Astrocyte of the spinal cord (primary cell): ENCODE measurements at regions not wholly inside any gene's neighbourhood (a gene's known extent, or its start where the extent isn't known, plus 50 kb on each side); places are given as distances from the start of the nearest gene placed in this dataset.
"Not testable (repeated sequence)": the region's sequence is repeated elsewhere in the genome, so short reads cannot be mapped to it uniquely, and the experiment has no call there.

Experiments
- DNase-seq: peaks from one replicate; pipeline ENCODE4 v3.0.0; 2011; ENCODE audit warnings: low read depth, low spot score
- H3K4me3 ChIP-seq: 2 replicates; pipeline ENCODE4 v1.5.1; 2011; ENCODE audit warnings: low read depth, mild to moderate bottlenecking, low read length, moderate library complexity
- CTCF ChIP-seq: IDR thresholded peaks from 2 replicates; pipeline ENCODE4 v1.5.1; 2012; ENCODE audit warnings: low read depth, mild to moderate bottlenecking, low read length, inconsistent platforms
- in situ Hi-C: cut with HindIII; loops from 2 replicates; pipeline ENCODE4 v1.10.0; 2017; ENCODE audit warnings: low sequenced_read_pairs

DNA sequence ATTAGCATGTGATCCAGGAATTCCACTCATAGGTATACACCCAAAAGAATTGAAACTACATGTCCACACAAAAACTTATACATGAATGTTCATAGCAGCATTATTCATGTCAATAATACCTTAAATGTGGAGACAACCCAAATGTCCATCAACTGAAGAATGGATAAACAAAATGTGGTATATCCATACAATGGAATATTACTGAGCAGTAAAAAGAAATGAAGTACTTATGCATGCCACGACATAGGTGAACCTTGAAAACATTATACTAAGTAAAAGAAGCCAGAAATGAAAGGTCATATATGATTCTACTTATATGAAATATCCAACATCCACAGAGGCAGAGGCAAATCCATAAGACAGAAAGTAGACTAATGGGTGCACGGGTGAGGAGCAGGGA is 159.9 kb downstream of the UNC5CL start:
- in situ Hi-C loops: no loop called here
- DNase-seq: no peak
- no peak overlapping the region for H3K4me3 ChIP-seq
- TF ChIP-seq CTCF: no peak

GRCh38 chr6:40877362-40877761 is 161.7 kb downstream of the UNC5CL start:
- TF ChIP-seq CTCF: no peak
- DNase-seq: no peak
- in situ Hi-C loops: no loop called here
- no peak overlapping the region for H3K4me3 ChIP-seq

GRCh38 chr6:40876336-40876735 is 162.7 kb downstream of the UNC5CL start:
- TF ChIP-seq CTCF: no peak
- DNase-seq: no peak
- in situ Hi-C loops: no loop called here
- H3K4me3 ChIP-seq: no peak overlapping the region

DNA sequence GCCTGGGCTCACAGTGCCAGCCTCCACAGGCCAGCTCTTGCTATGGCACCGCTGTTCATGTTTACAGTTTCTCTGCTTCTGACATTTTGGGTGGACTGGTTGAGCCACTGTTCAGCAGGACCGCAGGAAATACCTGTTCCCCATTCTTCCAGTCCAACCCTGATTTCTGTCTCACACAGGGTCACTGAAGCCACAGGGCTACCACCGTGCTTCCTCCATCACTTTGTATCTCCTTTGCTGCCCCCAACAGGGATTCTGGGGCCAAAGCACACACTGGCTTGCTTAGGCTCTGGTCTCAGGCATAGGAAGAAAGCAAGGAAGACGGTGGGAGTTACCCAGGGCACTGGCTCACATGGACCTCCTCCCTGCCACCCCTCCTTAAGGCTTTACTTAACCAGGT is 164.5 kb downstream of the UNC5CL start:
- DNase-seq: no peak
- no peak overlapping the region for H3K4me3 ChIP-seq

DNA sequence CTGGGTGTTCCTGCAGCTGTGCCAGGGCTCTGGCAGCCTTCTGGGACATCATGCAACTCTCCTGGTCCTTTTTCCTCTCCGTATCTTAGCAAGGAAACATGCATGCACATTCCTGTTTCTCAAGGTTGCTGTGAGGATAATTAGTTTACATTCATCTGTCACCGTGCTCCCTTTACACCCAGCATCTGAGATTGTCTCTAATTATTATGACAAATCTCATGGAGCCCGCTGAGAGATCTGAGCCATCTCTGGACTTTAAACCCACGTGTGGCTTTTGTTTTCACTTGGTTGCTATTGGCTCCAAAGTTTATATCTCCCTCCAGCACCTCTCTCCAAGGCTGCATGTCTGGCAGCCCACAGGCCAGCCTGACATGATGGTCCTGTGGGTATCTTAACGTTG is 167.6 kb downstream of the UNC5CL start:
- in situ Hi-C loops: no loop called here
- H3K4me3 ChIP-seq: no peak overlapping the region
- no peak for DNase-seq
- TF ChIP-seq CTCF: no peak

More for the DNA sequence above, 164.5 kb downstream of the UNC5CL start:
- in situ Hi-C loops: no loop called here
- no peak for TF ChIP-seq CTCF

DNA sequence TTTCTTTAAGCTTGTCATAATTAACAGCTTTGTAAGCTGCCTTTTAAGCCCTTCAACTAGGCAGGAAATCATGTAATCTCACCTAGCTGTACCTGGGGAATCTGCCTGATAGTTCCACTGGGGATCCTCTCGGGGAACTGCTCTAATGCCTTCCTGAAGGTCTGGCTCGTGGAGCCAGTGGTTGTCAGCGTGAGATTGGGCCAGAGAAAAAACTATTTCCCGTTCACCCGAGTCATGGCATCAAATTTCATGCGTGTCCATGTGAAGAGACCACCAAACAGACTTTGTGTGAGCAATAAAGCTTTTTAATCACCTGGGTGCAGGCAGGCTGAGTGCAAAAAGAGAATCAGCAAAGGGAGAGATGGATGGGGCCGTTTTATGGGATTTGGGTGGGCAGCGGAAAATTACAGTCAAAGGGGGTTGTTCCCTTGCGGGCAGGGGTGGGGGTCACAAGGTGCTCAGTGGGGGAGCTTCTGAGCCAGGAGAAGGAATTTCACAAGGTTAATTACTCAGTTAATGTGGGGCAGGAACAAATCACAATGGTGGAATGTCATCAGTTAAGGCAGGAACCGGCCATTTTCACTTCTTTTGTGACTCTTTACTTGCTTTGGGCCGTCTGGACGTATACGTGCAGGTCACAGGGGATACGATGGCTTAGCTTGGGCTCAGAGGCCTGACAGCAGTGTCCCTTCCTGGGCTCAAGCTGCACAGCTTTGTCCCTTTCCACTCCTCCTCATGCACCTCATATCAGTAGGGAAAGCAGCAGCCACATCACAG is 170.7 kb downstream of the UNC5CL start:
- in situ Hi-C loops, H3K4me3 ChIP-seq, DNase-seq: not testable (repeated sequence)

GRCh38 chr6:40867527-40867926 is 171.5 kb downstream of the UNC5CL start:
- DNase-seq, H3K4me3 ChIP-seq, in situ Hi-C loops: not testable (repeated sequence)

GRCh38 chr6:40865259-40865658 is 173.8 kb downstream of the UNC5CL start:
- DNase-seq, in situ Hi-C loops, H3K4me3 ChIP-seq: not testable (repeated sequence)
